HEK293 (cell line): ENCODE measurements at regions not wholly inside any gene's neighbourhood (a gene's known extent, or its start where the extent isn't known, plus 50 kb on each side); places are given as distances from the start of the nearest gene placed in this dataset.

Experiments used
- HOXA7 ChIP-seq: sonication (generic); formaldehyde crosslinking; IDR thresholded peaks from 2 replicates; pipeline ENCODE4 v1.8.1; 2022; ENCODE audit warnings: missing genetic modification reagents, borderline replicate concordance
- IKZF3 ChIP-seq: fragments of 450-650 bp; IDR thresholded peaks from 2 replicates; pipeline ENCODE4 v1.5.0; 2018; ENCODE audit warnings: missing biosample characterization, mild to moderate bottlenecking, missing genetic modification characterization, moderate library complexity
- PRDM1 ChIP-seq: fragments of 450-650 bp; formaldehyde crosslinking; IDR thresholded peaks from 2 replicates; pipeline ENCODE4; 2016; ENCODE audit warnings: missing biosample characterization, missing genetic modification characterization
- ZNF138 ChIP-seq: fragments of 450-650 bp; formaldehyde crosslinking; IDR thresholded peaks from 2 replicates; pipeline ENCODE4 v1.5.1; 2016; ENCODE audit warnings: missing biosample characterization, missing genetic modification characterization, borderline replicate concordance
- ZNF175 ChIP-seq: fragments of 450-650 bp; formaldehyde crosslinking; IDR thresholded peaks from 2 replicates; pipeline ENCODE4 v1.5.1; 2016; ENCODE audit warnings: missing biosample characterization, missing genetic modification characterization
- ZNF19 ChIP-seq: fragments of 450-650 bp; formaldehyde crosslinking; IDR thresholded peaks from 2 replicates; pipeline ENCODE4; 2016; ENCODE audit warnings: missing biosample characterization, missing genetic modification characterization, low read depth
- ZNF302 ChIP-seq: fragments of 450-650 bp; formaldehyde crosslinking; IDR thresholded peaks from 2 replicates; pipeline ENCODE4 v1.5.1; 2016; ENCODE audit warnings: missing biosample characterization, missing genetic modification characterization, low read depth
- ZNF600 ChIP-seq: fragments of 450-650 bp; formaldehyde crosslinking; IDR thresholded peaks from 2 replicates; pipeline ENCODE4 v1.5.1; 2016; ENCODE audit warnings: missing biosample characterization, missing genetic modification characterization
- TF ChIP-seq, protein P1 (sequence below): fragments of 450-650 bp; formaldehyde crosslinking; IDR thresholded peaks from 2 replicates; pipeline ENCODE4 v1.5.1; 2016; ENCODE audit warnings: missing biosample characterization, missing genetic modification characterization
- TF ChIP-seq, protein P2 (sequence below): fragments of 450-650 bp; formaldehyde crosslinking; IDR thresholded peaks from 2 replicates; pipeline ENCODE4 v1.5.1; 2016; ENCODE audit warnings: missing biosample characterization, missing genetic modification characterization

DNA sequence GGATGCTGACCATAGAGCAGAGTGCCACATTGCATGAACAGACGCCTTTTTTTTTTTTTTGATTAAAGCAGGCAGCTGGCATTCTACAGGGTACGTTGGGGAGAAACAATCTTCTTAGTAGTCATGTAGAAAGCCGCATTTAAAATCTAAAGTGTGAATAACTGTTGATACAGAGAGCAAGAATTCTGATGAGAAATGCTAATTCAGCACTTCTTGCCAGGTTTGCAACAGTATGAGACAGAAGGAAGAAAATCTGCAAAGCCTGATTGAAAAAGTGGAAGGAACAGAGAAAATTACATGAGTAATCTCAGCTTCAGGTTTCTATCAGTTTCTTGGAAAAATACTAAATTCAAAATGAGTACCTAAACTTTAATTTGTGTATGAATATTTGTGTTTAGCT is 232.7 kb upstream of the CHRM2 start:
- TF ChIP-seq ZNF19, result no peak
- no peak for TF ChIP-seq ZNF302
- TF ChIP-seq, protein P1, sequence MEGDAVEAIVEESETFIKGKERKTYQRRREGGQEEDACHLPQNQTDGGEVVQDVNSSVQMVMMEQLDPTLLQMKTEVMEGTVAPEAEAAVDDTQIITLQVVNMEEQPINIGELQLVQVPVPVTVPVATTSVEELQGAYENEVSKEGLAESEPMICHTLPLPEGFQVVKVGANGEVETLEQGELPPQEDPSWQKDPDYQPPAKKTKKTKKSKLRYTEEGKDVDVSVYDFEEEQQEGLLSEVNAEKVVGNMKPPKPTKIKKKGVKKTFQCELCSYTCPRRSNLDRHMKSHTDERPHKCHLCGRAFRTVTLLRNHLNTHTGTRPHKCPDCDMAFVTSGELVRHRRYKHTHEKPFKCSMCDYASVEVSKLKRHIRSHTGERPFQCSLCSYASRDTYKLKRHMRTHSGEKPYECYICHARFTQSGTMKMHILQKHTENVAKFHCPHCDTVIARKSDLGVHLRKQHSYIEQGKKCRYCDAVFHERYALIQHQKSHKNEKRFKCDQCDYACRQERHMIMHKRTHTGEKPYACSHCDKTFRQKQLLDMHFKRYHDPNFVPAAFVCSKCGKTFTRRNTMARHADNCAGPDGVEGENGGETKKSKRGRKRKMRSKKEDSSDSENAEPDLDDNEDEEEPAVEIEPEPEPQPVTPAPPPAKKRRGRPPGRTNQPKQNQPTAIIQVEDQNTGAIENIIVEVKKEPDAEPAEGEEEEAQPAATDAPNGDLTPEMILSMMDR (tag by site-specific recombination), result no peak
- TF ChIP-seq ZNF600, result no peak
- TF ChIP-seq ZNF175 (tag by site-specific recombination), result no peak
- no peak for TF ChIP-seq ZNF138 (tag by site-specific recombination)
- TF ChIP-seq, protein P2, sequence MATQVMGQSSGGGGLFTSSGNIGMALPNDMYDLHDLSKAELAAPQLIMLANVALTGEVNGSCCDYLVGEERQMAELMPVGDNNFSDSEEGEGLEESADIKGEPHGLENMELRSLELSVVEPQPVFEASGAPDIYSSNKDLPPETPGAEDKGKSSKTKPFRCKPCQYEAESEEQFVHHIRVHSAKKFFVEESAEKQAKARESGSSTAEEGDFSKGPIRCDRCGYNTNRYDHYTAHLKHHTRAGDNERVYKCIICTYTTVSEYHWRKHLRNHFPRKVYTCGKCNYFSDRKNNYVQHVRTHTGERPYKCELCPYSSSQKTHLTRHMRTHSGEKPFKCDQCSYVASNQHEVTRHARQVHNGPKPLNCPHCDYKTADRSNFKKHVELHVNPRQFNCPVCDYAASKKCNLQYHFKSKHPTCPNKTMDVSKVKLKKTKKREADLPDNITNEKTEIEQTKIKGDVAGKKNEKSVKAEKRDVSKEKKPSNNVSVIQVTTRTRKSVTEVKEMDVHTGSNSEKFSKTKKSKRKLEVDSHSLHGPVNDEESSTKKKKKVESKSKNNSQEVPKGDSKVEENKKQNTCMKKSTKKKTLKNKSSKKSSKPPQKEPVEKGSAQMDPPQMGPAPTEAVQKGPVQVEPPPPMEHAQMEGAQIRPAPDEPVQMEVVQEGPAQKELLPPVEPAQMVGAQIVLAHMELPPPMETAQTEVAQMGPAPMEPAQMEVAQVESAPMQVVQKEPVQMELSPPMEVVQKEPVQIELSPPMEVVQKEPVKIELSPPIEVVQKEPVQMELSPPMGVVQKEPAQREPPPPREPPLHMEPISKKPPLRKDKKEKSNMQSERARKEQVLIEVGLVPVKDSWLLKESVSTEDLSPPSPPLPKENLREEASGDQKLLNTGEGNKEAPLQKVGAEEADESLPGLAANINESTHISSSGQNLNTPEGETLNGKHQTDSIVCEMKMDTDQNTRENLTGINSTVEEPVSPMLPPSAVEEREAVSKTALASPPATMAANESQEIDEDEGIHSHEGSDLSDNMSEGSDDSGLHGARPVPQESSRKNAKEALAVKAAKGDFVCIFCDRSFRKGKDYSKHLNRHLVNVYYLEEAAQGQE (tag by site-specific recombination), result no peak
- no peak for TF ChIP-seq IKZF3
- no peak for TF ChIP-seq HOXA7
- TF ChIP-seq PRDM1 (tag by site-specific recombination), result no peak
